ENCODE measurements at regions not wholly inside any gene's neighbourhood (a gene's known extent, or its start where the extent isn't known, plus 50 kb on each side); places are given as distances from the start of the nearest gene placed in this dataset.

DNA sequence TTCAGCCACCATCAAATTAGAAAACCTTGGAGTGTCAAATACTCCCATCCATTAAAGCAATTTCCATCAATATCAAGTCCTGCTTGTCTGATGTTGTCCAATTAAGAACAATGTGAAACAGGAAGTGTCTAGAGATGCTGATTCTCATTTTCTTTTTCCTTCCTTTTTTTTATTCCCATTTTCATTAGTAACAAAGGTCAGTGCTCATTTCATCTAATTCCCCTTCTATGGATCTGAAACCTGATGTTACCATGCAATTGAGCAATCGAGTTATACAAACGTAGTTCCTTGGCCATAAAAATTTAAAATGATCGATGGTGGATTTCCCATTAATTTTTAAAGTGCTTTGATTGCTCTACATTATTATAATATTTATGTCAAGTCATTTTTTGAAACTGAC is 330.6 kb upstream of the ZC3H12C start:
- no peak for TF ChIP-seq ZBTB7A (IDR thresholded peaks at IDR 0.05; ENCODE audit: low read depth)
- no peak for TF ChIP-seq EP300 (IDR thresholded peaks at IDR 0.05; ENCODE audit: borderline replicate concordance)
- TF ChIP-seq YY1 (IDR thresholded peaks at IDR 0.05; ENCODE audit: low read depth): no peak
- TF ChIP-seq CEBPB (IDR thresholded peaks at IDR 0.05): no peak
- TF ChIP-seq CREB1 (IDR thresholded peaks at IDR 0.05; ENCODE audit: low read depth): no peak
- TF ChIP-seq, protein P1, sequence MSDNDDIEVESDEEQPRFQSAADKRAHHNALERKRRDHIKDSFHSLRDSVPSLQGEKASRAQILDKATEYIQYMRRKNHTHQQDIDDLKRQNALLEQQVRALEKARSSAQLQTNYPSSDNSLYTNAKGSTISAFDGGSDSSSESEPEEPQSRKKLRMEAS (IDR thresholded peaks at IDR 0.05): no peak
- TF ChIP-seq RAD21 (IDR thresholded peaks at IDR 0.05; ENCODE audit: low read depth): no peak
- TF ChIP-seq FOXM1 (IDR thresholded peaks at IDR 0.05; ENCODE audit: borderline replicate concordance, low read depth): no peak
- no peak for TF ChIP-seq TEAD4 (IDR thresholded peaks at IDR 0.05)
- TF ChIP-seq TCF12 (IDR thresholded peaks at IDR 0.05; ENCODE audit: low read depth): no peak
- TF ChIP-seq, protein P2, sequence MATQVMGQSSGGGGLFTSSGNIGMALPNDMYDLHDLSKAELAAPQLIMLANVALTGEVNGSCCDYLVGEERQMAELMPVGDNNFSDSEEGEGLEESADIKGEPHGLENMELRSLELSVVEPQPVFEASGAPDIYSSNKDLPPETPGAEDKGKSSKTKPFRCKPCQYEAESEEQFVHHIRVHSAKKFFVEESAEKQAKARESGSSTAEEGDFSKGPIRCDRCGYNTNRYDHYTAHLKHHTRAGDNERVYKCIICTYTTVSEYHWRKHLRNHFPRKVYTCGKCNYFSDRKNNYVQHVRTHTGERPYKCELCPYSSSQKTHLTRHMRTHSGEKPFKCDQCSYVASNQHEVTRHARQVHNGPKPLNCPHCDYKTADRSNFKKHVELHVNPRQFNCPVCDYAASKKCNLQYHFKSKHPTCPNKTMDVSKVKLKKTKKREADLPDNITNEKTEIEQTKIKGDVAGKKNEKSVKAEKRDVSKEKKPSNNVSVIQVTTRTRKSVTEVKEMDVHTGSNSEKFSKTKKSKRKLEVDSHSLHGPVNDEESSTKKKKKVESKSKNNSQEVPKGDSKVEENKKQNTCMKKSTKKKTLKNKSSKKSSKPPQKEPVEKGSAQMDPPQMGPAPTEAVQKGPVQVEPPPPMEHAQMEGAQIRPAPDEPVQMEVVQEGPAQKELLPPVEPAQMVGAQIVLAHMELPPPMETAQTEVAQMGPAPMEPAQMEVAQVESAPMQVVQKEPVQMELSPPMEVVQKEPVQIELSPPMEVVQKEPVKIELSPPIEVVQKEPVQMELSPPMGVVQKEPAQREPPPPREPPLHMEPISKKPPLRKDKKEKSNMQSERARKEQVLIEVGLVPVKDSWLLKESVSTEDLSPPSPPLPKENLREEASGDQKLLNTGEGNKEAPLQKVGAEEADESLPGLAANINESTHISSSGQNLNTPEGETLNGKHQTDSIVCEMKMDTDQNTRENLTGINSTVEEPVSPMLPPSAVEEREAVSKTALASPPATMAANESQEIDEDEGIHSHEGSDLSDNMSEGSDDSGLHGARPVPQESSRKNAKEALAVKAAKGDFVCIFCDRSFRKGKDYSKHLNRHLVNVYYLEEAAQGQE (IDR thresholded peaks at IDR 0.05; ENCODE audit: low read depth): no peak
- TF ChIP-seq EGR1 (IDR thresholded peaks at IDR 0.05): no peak
- TF ChIP-seq, protein P3, sequence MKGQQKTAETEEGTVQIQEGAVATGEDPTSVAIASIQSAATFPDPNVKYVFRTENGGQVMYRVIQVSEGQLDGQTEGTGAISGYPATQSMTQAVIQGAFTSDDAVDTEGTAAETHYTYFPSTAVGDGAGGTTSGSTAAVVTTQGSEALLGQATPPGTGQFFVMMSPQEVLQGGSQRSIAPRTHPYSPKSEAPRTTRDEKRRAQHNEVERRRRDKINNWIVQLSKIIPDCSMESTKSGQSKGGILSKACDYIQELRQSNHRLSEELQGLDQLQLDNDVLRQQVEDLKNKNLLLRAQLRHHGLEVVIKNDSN (IDR thresholded peaks at IDR 0.05): no peak
- TF ChIP-seq TAF1 (IDR thresholded peaks at IDR 0.05; ENCODE audit: low read depth): no peak

DNA sequence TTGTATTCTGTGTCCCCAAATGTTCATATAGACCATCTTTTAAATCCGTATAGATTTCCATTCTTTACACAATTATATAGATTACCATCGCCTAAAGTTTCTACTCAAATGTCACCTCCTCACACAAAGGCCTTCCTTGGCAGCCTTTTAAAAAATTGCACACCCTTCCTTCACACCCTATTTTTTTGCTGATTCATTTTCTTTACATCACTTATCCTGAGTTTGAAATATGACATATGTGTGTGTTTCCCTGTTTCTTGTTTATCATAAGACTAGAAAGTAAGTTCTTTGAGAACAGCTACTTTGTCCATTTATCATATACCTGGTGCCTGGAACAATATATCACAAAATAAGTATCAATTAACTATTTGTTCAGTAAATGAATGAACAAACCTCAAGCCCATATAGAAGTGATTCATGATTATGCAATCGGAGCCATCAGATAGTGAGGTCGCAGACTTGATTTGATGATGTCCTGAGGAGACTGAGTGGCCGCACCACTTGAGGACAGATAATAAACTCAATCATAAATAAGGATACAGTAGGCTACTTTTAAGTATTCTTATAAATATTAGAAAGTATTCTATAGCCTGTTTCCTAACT is 327.4 kb upstream of the ZC3H12C start:
- TF ChIP-seq, protein P3 (IDR thresholded peaks at IDR 0.05): no peak
- TF ChIP-seq TAF1 (IDR thresholded peaks at IDR 0.05; ENCODE audit: low read depth) (no peak), CEBPB (IDR thresholded peaks at IDR 0.05) (no peak), EGR1 (IDR thresholded peaks at IDR 0.05) (no peak), EP300 (IDR thresholded peaks at IDR 0.05; ENCODE audit: borderline replicate concordance) (no peak), TEAD4 (IDR thresholded peaks at IDR 0.05) (no peak), FOXM1 (IDR thresholded peaks at IDR 0.05; ENCODE audit: borderline replicate concordance, low read depth) (no peak), YY1 (IDR thresholded peaks at IDR 0.05; ENCODE audit: low read depth) (no peak), TCF12 (IDR thresholded peaks at IDR 0.05; ENCODE audit: low read depth) (no peak), NFIC (IDR thresholded peaks at IDR 0.05) (no peak), RAD21 (IDR thresholded peaks at IDR 0.05; ENCODE audit: low read depth) (no peak), ZBTB7A (IDR thresholded peaks at IDR 0.05; ENCODE audit: low read depth) (no peak), CREB1 (IDR thresholded peaks at IDR 0.05; ENCODE audit: low read depth) (no peak)
- TF ChIP-seq, protein P1 (IDR thresholded peaks at IDR 0.05): no peak
- TF ChIP-seq, protein P2 (IDR thresholded peaks at IDR 0.05; ENCODE audit: low read depth): no peak

DNA sequence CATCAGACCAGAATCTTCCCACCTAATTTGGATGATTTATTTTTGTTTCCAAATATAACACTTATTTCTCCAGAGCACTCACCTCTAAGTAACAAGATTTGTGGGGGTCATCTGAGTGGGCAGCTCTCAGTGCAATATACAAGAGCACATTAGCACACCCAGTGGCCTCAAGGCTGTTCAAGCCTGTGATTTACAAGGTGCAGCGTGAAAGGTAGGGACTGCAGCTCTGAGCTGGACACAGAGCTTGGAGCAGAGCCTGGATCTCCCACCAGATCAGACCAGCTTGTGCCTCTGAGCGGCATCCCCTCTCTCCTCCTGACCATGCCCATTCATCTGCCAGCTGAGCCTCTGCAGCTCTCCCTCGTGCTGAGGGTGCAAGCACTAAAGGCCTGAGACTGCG is 323.3 kb upstream of the ZC3H12C start:
- no peak for TF ChIP-seq YY1 (IDR thresholded peaks at IDR 0.05; ENCODE audit: low read depth)
- no peak for TF ChIP-seq CEBPB (IDR thresholded peaks at IDR 0.05)
- no peak for TF ChIP-seq CREB1 (IDR thresholded peaks at IDR 0.05; ENCODE audit: low read depth)
- TF ChIP-seq TEAD4 (IDR thresholded peaks at IDR 0.05): no peak
- TF ChIP-seq, protein P3 (IDR thresholded peaks at IDR 0.05): no peak
- TF ChIP-seq RAD21 (IDR thresholded peaks at IDR 0.05; ENCODE audit: low read depth): no peak
- no peak for TF ChIP-seq NFIC (IDR thresholded peaks at IDR 0.05)
- no peak for TF ChIP-seq EP300 (IDR thresholded peaks at IDR 0.05; ENCODE audit: borderline replicate concordance)
- TF ChIP-seq, protein P1 (IDR thresholded peaks at IDR 0.05): no peak

DNA sequence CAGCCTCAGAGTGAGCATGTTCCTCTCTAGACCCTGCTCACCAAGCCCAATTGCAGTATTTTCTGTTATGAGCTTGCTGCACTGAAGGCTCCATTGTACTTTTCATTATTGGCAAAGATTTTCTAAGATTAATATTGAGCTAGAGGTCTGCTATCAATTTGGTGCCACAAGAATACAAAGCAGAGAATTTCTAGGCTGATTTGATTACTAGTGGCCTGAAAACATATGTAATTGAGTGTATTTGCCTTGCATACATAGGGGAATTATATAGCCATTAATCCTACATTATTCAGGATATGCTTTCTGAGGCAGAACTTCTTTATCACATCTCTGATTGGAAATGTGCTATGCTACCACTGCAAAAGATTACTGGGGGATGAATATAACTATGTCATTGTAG is 322.9 kb upstream of the ZC3H12C start:
- no peak for TF ChIP-seq YY1 (IDR thresholded peaks at IDR 0.05; ENCODE audit: low read depth)
- no peak for TF ChIP-seq TCF12 (IDR thresholded peaks at IDR 0.05; ENCODE audit: low read depth)
- no peak for TF ChIP-seq EP300 (IDR thresholded peaks at IDR 0.05; ENCODE audit: borderline replicate concordance)
- no peak for TF ChIP-seq FOXM1 (IDR thresholded peaks at IDR 0.05; ENCODE audit: borderline replicate concordance, low read depth)
- no peak for TF ChIP-seq CREB1 (IDR thresholded peaks at IDR 0.05; ENCODE audit: low read depth)
- TF ChIP-seq RAD21 (IDR thresholded peaks at IDR 0.05; ENCODE audit: low read depth): no peak
- no peak for TF ChIP-seq TEAD4 (IDR thresholded peaks at IDR 0.05)
- TF ChIP-seq, protein P1 (IDR thresholded peaks at IDR 0.05): no peak
- TF ChIP-seq NFIC (IDR thresholded peaks at IDR 0.05): no peak
- TF ChIP-seq, protein P2 (IDR thresholded peaks at IDR 0.05; ENCODE audit: low read depth): no peak
- no peak for TF ChIP-seq EGR1 (IDR thresholded peaks at IDR 0.05)
- TF ChIP-seq CEBPB (IDR thresholded peaks at IDR 0.05): no peak
- no peak for TF ChIP-seq TAF1 (IDR thresholded peaks at IDR 0.05; ENCODE audit: low read depth)
- no peak for TF ChIP-seq ZBTB7A (IDR thresholded peaks at IDR 0.05; ENCODE audit: low read depth)
- TF ChIP-seq, protein P3 (IDR thresholded peaks at IDR 0.05): no peak

Measured in Ishikawa (cell line).